H1 (cell line): ENCODE measurements at regions not wholly inside any gene's neighbourhood (a gene's known extent, or its start where the extent isn't known, plus 50 kb on each side); places are given as distances from the start of the nearest gene placed in this dataset.

ENCODE experiments used
- CTCF ChIA-PET: fragments of 300-600 bp; sonication (Branson Sonifier 250); formaldehyde crosslinking; loops from one replicate; lab custom pipeline; 2021; ENCODE audit not compliant: partially characterized antibody; lab: Charles Lee
- POLR2A ChIA-PET: fragments of 300-600 bp; sonication (Branson Sonifier 250); formaldehyde crosslinking; loops from one replicate; lab custom pipeline; 2021; ENCODE audit warnings: inconsistent platforms; ENCODE audit not compliant: partially characterized antibody; lab: Charles Lee
- DNase-seq, 2 experiments: peaks; one replicate each; pipeline versions ENCODE4 v3.0.0 to v3.0.0-alpha.2; 2010 to 2022; ENCODE audit warnings: low spot score in 2 of 2, low read depth in 1 of 2, mixed read lengths in 1 of 2
- FAIRE-seq: peaks from 2 replicates; lab custom pipeline; 2011; peaks lifted over from hg19 to GRCh38; lab: Jason Lieb, UNC
- H2AFZ ChIP-seq: 2 replicates; pipeline ENCODE4 v1.8.1; 2012; ENCODE audit warnings: low read length, inconsistent platforms
- H2AK5ac ChIP-seq: 2 replicates; pipeline ENCODE4 v1.6.1; 2013; ENCODE audit warnings: low read depth, low read length
- H2BK120ac ChIP-seq: replicated peaks from 2 replicates; pipeline ENCODE3; 2013; ENCODE audit warnings: low read depth, low read length, inconsistent platforms
- H2BK12ac ChIP-seq: 2 replicates; pipeline ENCODE4 v1.6.1; 2013; ENCODE audit warnings: low read depth, low read length
- H2BK15ac ChIP-seq: 2 replicates; pipeline ENCODE4 v1.6.1; 2013; ENCODE audit warnings: low read length
- H2BK20ac ChIP-seq: 2 replicates; pipeline ENCODE4 v1.6.1; 2013; ENCODE audit warnings: low read length
- H2BK5ac ChIP-seq: 2 replicates; pipeline ENCODE4 v1.6.1; 2013; ENCODE audit warnings: low read depth, low read length
- H3K14ac ChIP-seq: 2 replicates; pipeline ENCODE4 v1.6.1; 2013; ENCODE audit warnings: inconsistent platforms; ENCODE audit not compliant: insufficient read length
- H3K18ac ChIP-seq: 2 replicates; pipeline ENCODE4 v1.6.1; 2013; ENCODE audit warnings: low read length; ENCODE audit errors: extremely low read depth
- H3K23ac ChIP-seq: 2 replicates; pipeline ENCODE4 v1.6.1; 2013; ENCODE audit warnings: inconsistent platforms; ENCODE audit not compliant: insufficient read length
- H3K23me2 ChIP-seq: 2 replicates; pipeline ENCODE4 v1.6.1; 2013; ENCODE audit warnings: low read depth, low read length
- H3K27ac ChIP-seq: 2 replicates; pipeline ENCODE4 v1.6.1; 2011; ENCODE audit warnings: low read depth, low read length, inconsistent platforms
- H3K27me3 ChIP-seq, 4 experiments: replicated peaks in 1 of 4; 1 replicate in 1 of 4; 2 replicates in 3 of 4; pipeline versions ENCODE4 v1.6.1 to v1.8.1; 2011 to 2013; ENCODE audit warnings: low read length in 3 of 4, mild to moderate bottlenecking in 3 of 4, inconsistent platforms in 2 of 4, mixed read lengths in 2 of 4, moderate library complexity in 1 of 4; ENCODE audit not compliant: control insufficient read depth in 3 of 4, insufficient read depth in 3 of 4; ENCODE audit errors: extremely low read depth in 1 of 4
- H3K36me3 ChIP-seq, 4 experiments: 2 replicates each; pipeline versions ENCODE4 v1.6.1 to v1.8.1; 2011 to 2013; ENCODE audit warnings: mild to moderate bottlenecking in 4 of 4, low read length in 3 of 4, moderate library complexity in 2 of 4, control low read depth in 1 of 4, inconsistent platforms in 1 of 4; ENCODE audit not compliant: insufficient read depth in 4 of 4, control insufficient read depth in 2 of 4
- H3K4ac ChIP-seq: replicated peaks from 2 replicates; pipeline ENCODE3; 2013; ENCODE audit warnings: low read length, low read depth, mixed read lengths, inconsistent platforms; ENCODE audit not compliant: insufficient read length
- H3K4me1 ChIP-seq, 4 experiments: replicated peaks in 1 of 4; 1 replicate in 1 of 4; 2 replicates in 3 of 4; pipeline versions ENCODE4 v1.6.1 to v1.8.1; 2011 to 2013; ENCODE audit warnings: low read length in 3 of 4, inconsistent platforms in 2 of 4, mixed read lengths in 1 of 4; ENCODE audit not compliant: insufficient read depth in 4 of 4, control insufficient read depth in 3 of 4
- H3K4me2 ChIP-seq, 2 experiments: 2 replicates each; pipeline versions ENCODE4 v1.6.1 to v1.8.1; 2011 to 2013; ENCODE audit warnings: low read depth in 2 of 2, low read length in 2 of 2, control low read depth in 1 of 2, inconsistent platforms in 1 of 2, mild to moderate bottlenecking in 1 of 2; ENCODE audit not compliant: insufficient read depth in 1 of 2
- H3K4me3 ChIP-seq, 4 experiments: fragments of 200-600, 300-600 bp in 1 of 4; sonication (generic), shearing (Covaris generic), sonication (Bioruptor Twin) in 1 of 4; 2 replicates each; pipeline versions ENCODE4 v1.5.1 to v1.8.1; 2011 to 2016; ENCODE audit warnings: low read length in 4 of 4, low read depth in 3 of 4, control low read depth in 2 of 4, inconsistent platforms in 2 of 4, mild to moderate bottlenecking in 2 of 4, mixed read lengths in 1 of 4, moderate library complexity in 1 of 4; ENCODE audit not compliant: insufficient read depth in 2 of 4; ENCODE audit errors: extremely low read depth in 1 of 4
- H3K56ac ChIP-seq: replicated peaks from 2 replicates; pipeline ENCODE3; 2013; ENCODE audit warnings: low read depth, mild to moderate bottlenecking, mixed read lengths, low read length, inconsistent platforms; ENCODE audit not compliant: insufficient read length
- H3K79me1 ChIP-seq: 2 replicates; pipeline ENCODE4 v1.6.1; 2013; ENCODE audit warnings: low read depth, low read length, control low read depth
- H3K79me2 ChIP-seq, 2 experiments: 2 replicates each; pipeline versions ENCODE4 v1.6.1 to v1.8.1; 2012 to 2013; ENCODE audit warnings: low read length in 2 of 2, mild to moderate bottlenecking in 2 of 2, inconsistent platforms in 1 of 2; ENCODE audit not compliant: insufficient read depth in 2 of 2, control insufficient read depth in 1 of 2
- H3K9ac ChIP-seq, 4 experiments: replicated peaks in 1 of 4; 1 replicate in 1 of 4; 2 replicates in 3 of 4; pipeline versions ENCODE4 v1.6.1 to v1.8.1; 2011 to 2013; ENCODE audit warnings: low read depth in 3 of 4, low read length in 3 of 4, control low read depth in 2 of 4, mild to moderate bottlenecking in 2 of 4, moderate library complexity in 2 of 4, inconsistent platforms in 1 of 4; ENCODE audit errors: extremely low read depth in 1 of 4
- H3K9me3 ChIP-seq, 2 experiments: 2 replicates each; pipeline versions ENCODE4 v1.6.1 to v1.8.1; 2012 to 2013; ENCODE audit warnings: mild to moderate bottlenecking in 2 of 2, moderate library complexity in 2 of 2, control low read depth in 1 of 2, inconsistent platforms in 1 of 2, low read depth in 1 of 2, low read length in 1 of 2, mixed read lengths in 1 of 2; ENCODE audit not compliant: insufficient read depth in 2 of 2
- H4K20me1 ChIP-seq, 2 experiments: replicated peaks in 1 of 2; 2 replicates each; pipeline versions ENCODE3 to v1.8.1; 2011 to 2013; ENCODE audit warnings: inconsistent platforms in 2 of 2, low read length in 2 of 2, mild to moderate bottlenecking in 1 of 2; ENCODE audit not compliant: insufficient read depth in 2 of 2, control insufficient read depth in 1 of 2
- H4K5ac ChIP-seq: 2 replicates; pipeline ENCODE4 v1.6.1; 2013; ENCODE audit warnings: low read length, low read depth, mixed read lengths, inconsistent platforms; ENCODE audit not compliant: insufficient read length
- H4K8ac ChIP-seq: 2 replicates; pipeline ENCODE4 v1.8.0; 2013; ENCODE audit warnings: mild to moderate bottlenecking, moderate library complexity, low read length, inconsistent platforms; ENCODE audit not compliant: insufficient read depth; ENCODE audit errors: extremely low read depth
- H4K91ac ChIP-seq: replicated peaks from 2 replicates; pipeline ENCODE3; 2013; ENCODE audit warnings: low read length, mixed read lengths, inconsistent platforms; ENCODE audit not compliant: insufficient read length
- BRCA1 ChIP-seq: IDR thresholded peaks from 2 replicates; pipeline ENCODE4 v1.6.1; 2012; ENCODE audit warnings: low read depth, low read length, improper control_type of control experiment
- CBX8 ChIP-seq: fragments of 300-800, 300-1000 bp; sonication (generic); IDR thresholded peaks from 2 replicates; pipeline ENCODE4 v1.7.1; 2016; ENCODE audit warnings: low read depth, low read length, borderline replicate concordance
- GABPA ChIP-seq: IDR thresholded peaks from 2 replicates; pipeline ENCODE4 v1.6.1; 2011; ENCODE audit warnings: mild to moderate bottlenecking, low read length, moderate library complexity, borderline replicate concordance; ENCODE audit not compliant: insufficient read depth
- GTF2F1 ChIP-seq: IDR thresholded peaks from 2 replicates; pipeline ENCODE4 v1.6.1; 2012; ENCODE audit warnings: low read depth, low read length, improper control_type of control experiment, borderline replicate concordance
- MAFK ChIP-seq: IDR thresholded peaks from 2 replicates; pipeline ENCODE4 v1.6.1; 2012; ENCODE audit warnings: low read depth, mild to moderate bottlenecking, improper control_type of control experiment, low read length
- PHF8 ChIP-seq: fragments of 200-600 bp; sonication (generic); conservative IDR thresholded peaks from 2 replicates; pipeline ENCODE4 v1.7.1; 2012; ENCODE audit warnings: low read depth, mild to moderate bottlenecking, inconsistent platforms, low read length, moderate library complexity
- POLR2AphosphoS5 ChIP-seq: IDR thresholded peaks from 2 replicates; pipeline ENCODE4 v1.6.1; 2011; ENCODE audit warnings: low read depth, low read length
- RAD21 ChIP-seq, 2 experiments: IDR thresholded peaks in 1 of 2; conservative IDR thresholded peaks in 1 of 2; 2 replicates each; pipeline ENCODE4 v1.6.1; 2011; ENCODE audit warnings: low read depth in 2 of 2, low read length in 2 of 2, improper control_type of control experiment in 1 of 2, inconsistent platforms in 1 of 2, mild to moderate bottlenecking in 1 of 2, moderate library complexity in 1 of 2
- RBBP5 ChIP-seq: IDR thresholded peaks from 2 replicates; pipeline ENCODE4 v1.7.1; 2012; ENCODE audit warnings: low read depth, mild to moderate bottlenecking, inconsistent platforms, low read length, moderate library complexity, borderline replicate concordance
- RFX5 ChIP-seq: IDR thresholded peaks from 2 replicates; pipeline ENCODE4 v1.6.1; 2011; ENCODE audit warnings: low read depth, low read length, improper control_type of control experiment, borderline replicate concordance
- TAF1 ChIP-seq: IDR thresholded peaks from 2 replicates; pipeline ENCODE4 v1.6.1; 2011; ENCODE audit warnings: mild to moderate bottlenecking, low read depth, low read length
- TCF12 ChIP-seq: IDR thresholded peaks from 2 replicates; pipeline ENCODE4 v1.6.1; 2011; ENCODE audit warnings: low read depth, mild to moderate bottlenecking, low read length
- WGBS, 2 experiments: shearing (Covaris generic) in 1 of 2; methylation state at CpG; one replicate each; pipeline versions ENCODE4 v1.1.6 to v1.1.7; 2013 to 2015; ENCODE audit warnings: low lambda C conversion rate in 2 of 2, mixed read lengths in 2 of 2, inconsistent platforms in 1 of 2, low coverage in 1 of 2, missing lambda C conversion rate in 1 of 2; ENCODE audit not compliant: insufficient replicate concordance in 2 of 2, insufficient coverage in 1 of 2, insufficient read length in 1 of 2; ENCODE audit errors: extremely low coverage in 1 of 2, missing lambda C conversion rate in 1 of 2; 5-methylcytosine and 5-hydroxymethylcytosine counted together
- TF ChIP-seq, protein P1 (sequence below): IDR thresholded peaks from 2 replicates; pipeline ENCODE4 v1.6.1; 2012; ENCODE audit warnings: low read length, inconsistent platforms

DNA sequence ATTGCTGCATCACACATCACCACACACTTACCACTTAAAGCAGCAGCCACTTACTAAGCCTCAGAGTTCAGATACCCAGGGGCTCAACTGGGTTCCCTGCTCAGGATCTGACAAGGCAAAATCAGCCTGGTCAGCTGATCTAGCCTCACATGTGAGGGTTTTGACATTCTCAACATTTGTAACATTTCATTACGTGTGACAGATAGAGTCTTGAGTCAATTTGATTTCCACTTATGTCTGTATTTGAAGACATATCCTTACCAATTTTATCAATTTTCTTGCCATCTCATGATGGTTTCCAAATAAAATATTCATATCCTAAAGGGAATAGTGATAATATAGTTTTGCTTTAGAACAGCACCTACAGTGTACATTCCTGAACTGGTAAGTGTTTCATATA is 494.7 kb upstream of the PFKP start:
- no peaks in the 10 kb centered on the region for H3K9me3 ChIP-seq
- H3K23ac ChIP-seq: no peak overlapping the region
- H3K4me2 ChIP-seq: no peak overlapping the region
- H3K79me1 ChIP-seq: no peaks in the 10 kb centered on the region
- no peak overlapping the region for H2AK5ac ChIP-seq
- H3K56ac ChIP-seq: no peak overlapping the region
- no peak overlapping the region for H2BK5ac ChIP-seq
- no peak overlapping the region for H3K27ac ChIP-seq
- no peaks in the 10 kb centered on the region for H4K20me1 ChIP-seq
- FAIRE-seq: no peak
- H2BK120ac ChIP-seq: peak overlapping the region; percentile 89
- H3K4me1 ChIP-seq: peaks cover 0 to 12% (median 8%) of the 10 kb centered on the region in 4 experiments; a peak in 5 of 7 replicates
- H3K36me3 ChIP-seq: no peaks in the 10 kb centered on the region
- H3K14ac ChIP-seq: no peak overlapping the region
- H2BK20ac ChIP-seq: 0 out of 2 replicates have a peak overlapping the region, but pooled peaks have one; percentile 43
- H3K4me3 ChIP-seq: no peak overlapping the region
- H3K9ac ChIP-seq: no peak overlapping the region
- no peak overlapping the region for H4K8ac ChIP-seq
- no peak overlapping the region for H3K4ac ChIP-seq
- H2BK15ac ChIP-seq: peak overlapping the region; percentile 83; the same call in 1 of the 2 replicates
- H3K79me2 ChIP-seq: no peaks in the 10 kb centered on the region
- H2AFZ ChIP-seq: peak overlapping the region; percentile 80; the same call in 1 of the 2 replicates
- ChIA-PET CTCF (no interaction called here), POLR2A (no interaction called here)
- no peak for DNase-seq
- H3K23me2 ChIP-seq: no peaks in the 10 kb centered on the region
- 94% methylated on average over 1 of the region's 1 CpG; no CpG with 5 or more reads in 1 of the 2 experiments for WGBS, 2 experiments
- peak overlapping the region; percentile 81; the same call in 1 of the 2 replicates for H2BK12ac ChIP-seq
- TF ChIP-seq CBX8 (no peak), BRCA1 (no peak), RAD21 (IDR thresholded peaks at IDR 0.05 in 1 of 2, conservative IDR thresholded peaks at IDR 0.05 in 1 of 2; ENCODE audit: low read depth in 2 of 2, low read length in 2 of 2) (no peak), POLR2AphosphoS5 (no peak), GTF2F1 (no peak), TAF1 (no peak), TCF12 (no peak), MAFK (no peak), RFX5 (no peak), PHF8 (no peak), RBBP5 (no peak), GABPA (no peak)
- TF ChIP-seq, protein P1, sequence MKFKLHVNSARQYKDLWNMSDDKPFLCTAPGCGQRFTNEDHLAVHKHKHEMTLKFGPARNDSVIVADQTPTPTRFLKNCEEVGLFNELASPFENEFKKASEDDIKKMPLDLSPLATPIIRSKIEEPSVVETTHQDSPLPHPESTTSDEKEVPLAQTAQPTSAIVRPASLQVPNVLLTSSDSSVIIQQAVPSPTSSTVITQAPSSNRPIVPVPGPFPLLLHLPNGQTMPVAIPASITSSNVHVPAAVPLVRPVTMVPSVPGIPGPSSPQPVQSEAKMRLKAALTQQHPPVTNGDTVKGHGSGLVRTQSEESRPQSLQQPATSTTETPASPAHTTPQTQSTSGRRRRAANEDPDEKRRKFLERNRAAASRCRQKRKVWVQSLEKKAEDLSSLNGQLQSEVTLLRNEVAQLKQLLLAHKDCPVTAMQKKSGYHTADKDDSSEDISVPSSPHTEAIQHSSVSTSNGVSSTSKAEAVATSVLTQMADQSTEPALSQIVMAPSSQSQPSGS: no peak
- H4K5ac ChIP-seq: no peak overlapping the region
- H3K27me3 ChIP-seq: no peaks in the 10 kb centered on the region
- H3K18ac ChIP-seq: no peak overlapping the region
- H4K91ac ChIP-seq: peak overlapping the region; percentile 48
